GM12864 (cell line): ENCODE measurements at regions not wholly inside any gene's neighbourhood (a gene's known extent, or its start where the extent isn't known, plus 50 kb on each side); places are given as distances from the start of the nearest gene placed in this dataset.

Source experiments
- DNase-seq: peaks from one replicate; pipeline ENCODE4 v3.0.0-alpha.2; 2011; ENCODE audit warnings: low read depth
- H3K4me3 ChIP-seq: 2 replicates; pipeline ENCODE4 v1.5.1; 2011; ENCODE audit warnings: mild to moderate bottlenecking, low read depth, low read length, control low read depth
- TF ChIP-seq, protein P1 (sequence below): IDR thresholded peaks from 2 replicates; pipeline ENCODE4 v1.5.1; 2011; ENCODE audit warnings: low read depth, mild to moderate bottlenecking, moderate library complexity, low read length, control low read depth, inconsistent platforms; ENCODE audit errors: missing control alignments

GRCh38 chr4:108529984-108530905, 90.1 kb upstream of the RPL34 start:
- TF ChIP-seq, protein P1, sequence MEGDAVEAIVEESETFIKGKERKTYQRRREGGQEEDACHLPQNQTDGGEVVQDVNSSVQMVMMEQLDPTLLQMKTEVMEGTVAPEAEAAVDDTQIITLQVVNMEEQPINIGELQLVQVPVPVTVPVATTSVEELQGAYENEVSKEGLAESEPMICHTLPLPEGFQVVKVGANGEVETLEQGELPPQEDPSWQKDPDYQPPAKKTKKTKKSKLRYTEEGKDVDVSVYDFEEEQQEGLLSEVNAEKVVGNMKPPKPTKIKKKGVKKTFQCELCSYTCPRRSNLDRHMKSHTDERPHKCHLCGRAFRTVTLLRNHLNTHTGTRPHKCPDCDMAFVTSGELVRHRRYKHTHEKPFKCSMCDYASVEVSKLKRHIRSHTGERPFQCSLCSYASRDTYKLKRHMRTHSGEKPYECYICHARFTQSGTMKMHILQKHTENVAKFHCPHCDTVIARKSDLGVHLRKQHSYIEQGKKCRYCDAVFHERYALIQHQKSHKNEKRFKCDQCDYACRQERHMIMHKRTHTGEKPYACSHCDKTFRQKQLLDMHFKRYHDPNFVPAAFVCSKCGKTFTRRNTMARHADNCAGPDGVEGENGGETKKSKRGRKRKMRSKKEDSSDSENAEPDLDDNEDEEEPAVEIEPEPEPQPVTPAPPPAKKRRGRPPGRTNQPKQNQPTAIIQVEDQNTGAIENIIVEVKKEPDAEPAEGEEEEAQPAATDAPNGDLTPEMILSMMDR: no peak
- H3K4me3 ChIP-seq: no peak overlapping the region
- DNase-seq: no peak

GRCh38 chr4:108529102-108529501, 91.3 kb upstream of the RPL34 start:
- H3K4me3 ChIP-seq: no peak overlapping the region
- TF ChIP-seq, protein P1: no peak
- no peak for DNase-seq

DNA sequence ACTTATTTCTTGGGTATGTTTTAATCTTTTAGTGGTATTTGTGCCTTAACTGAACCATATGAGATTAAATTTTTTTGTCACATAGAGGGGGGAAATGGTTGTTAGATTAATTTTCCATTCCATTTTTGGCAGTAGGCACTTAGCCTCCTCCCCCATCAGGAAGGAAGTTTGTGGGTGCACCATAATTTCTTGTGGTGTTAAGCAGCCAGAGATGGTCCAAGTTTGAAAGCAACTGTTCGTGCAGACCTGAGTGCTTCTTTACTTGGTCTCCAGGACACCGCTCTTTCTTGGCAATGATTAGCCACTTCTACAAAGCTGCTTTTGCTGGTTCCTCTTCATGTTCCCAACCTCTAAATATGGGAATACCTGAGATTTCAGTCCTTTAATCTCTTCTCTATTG, 92.7 kb upstream of the RPL34 start:
- TF ChIP-seq, protein P1: no peak
- H3K4me3 ChIP-seq: no peak overlapping the region
- DNase-seq: no peak

DNA sequence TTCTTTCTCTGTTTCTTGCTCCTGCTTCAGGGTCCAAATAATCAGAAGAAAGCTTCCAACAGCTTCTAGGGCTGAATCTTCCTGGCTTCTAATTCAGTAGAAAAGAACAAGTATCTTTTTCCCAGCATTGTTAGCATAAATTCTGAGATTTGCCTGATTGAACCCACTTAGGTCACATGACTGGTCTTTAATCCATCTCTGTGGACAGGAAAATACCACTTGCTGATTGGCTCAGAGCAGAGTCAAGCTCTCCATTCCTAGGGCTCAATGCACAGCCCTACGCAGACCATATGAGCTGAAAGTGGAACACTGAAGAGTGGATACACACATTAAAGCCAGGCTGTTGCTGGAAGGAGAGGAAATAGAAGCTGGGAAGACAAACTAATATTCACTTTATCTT, 99.6 kb upstream of the RPL34 start:
- TF ChIP-seq, protein P1: no peak
- H3K4me3 ChIP-seq: no peak overlapping the region
- no peak for DNase-seq

DNA sequence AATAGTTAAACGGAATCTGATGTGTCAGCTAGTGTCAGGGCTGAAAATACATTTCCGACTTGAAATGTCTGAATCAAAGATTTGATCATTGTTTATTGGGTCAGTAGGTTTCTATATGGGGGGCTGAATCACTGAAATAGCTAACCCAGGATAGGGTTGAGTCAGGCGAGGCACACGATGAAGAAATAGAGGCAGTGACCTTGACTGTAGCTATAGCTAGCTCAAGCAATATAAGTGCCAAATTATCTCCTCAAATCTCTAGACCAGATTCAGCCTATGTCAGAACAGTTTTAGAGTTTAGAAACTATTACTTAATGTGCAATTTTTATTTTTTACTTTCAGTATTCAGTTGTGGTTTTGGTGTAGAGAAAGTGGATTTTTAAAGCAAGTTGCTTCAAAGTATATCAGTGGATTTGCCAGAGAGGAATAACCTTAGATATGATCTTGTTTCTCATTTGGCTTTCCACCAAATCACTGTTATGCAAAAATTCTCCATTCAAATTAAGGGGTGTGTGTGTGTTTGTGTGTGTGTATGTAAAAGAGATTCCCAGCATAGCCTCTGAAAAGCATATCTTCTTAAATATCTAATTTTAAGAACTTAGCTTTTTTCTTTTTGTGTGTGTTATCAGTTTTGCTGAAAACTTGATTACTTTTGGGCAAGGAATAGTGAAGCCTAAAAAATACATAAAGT, 100.3 kb upstream of the RPL34 start:
- TF ChIP-seq, protein P1: no peak
- no peak for DNase-seq

GRCh38 chr4:108519208-108519833, 101.1 kb upstream of the RPL34 start:
- H3K4me3 ChIP-seq: no peak overlapping the region
- DNase-seq: no peak

More for the DNA sequence above, 100.3 kb upstream of the RPL34 start:
- no peak overlapping the region for H3K4me3 ChIP-seq

More at GRCh38 chr4:108519208-108519833, 101.1 kb upstream of the RPL34 start:
- TF ChIP-seq, protein P1: no peak
